GM10266 (cell line): ENCODE measurements at regions not wholly inside any gene's neighbourhood (a gene's known extent, or its start where the extent isn't known, plus 50 kb on each side); places are given as distances from the start of the nearest gene placed in this dataset.

Experiments
- DNase-seq: peaks from one replicate; pipeline ENCODE4 v3.0.0; 2012; ENCODE audit errors: extremely low spot score
- TF ChIP-seq, protein P1 (sequence below): IDR thresholded peaks from 2 replicates; pipeline ENCODE4 v1.5.1; 2012; ENCODE audit warnings: mild to moderate bottlenecking, low read depth; ENCODE audit not compliant: control insufficient read depth, insufficient read depth; ENCODE audit errors: missing control alignments

DNA sequence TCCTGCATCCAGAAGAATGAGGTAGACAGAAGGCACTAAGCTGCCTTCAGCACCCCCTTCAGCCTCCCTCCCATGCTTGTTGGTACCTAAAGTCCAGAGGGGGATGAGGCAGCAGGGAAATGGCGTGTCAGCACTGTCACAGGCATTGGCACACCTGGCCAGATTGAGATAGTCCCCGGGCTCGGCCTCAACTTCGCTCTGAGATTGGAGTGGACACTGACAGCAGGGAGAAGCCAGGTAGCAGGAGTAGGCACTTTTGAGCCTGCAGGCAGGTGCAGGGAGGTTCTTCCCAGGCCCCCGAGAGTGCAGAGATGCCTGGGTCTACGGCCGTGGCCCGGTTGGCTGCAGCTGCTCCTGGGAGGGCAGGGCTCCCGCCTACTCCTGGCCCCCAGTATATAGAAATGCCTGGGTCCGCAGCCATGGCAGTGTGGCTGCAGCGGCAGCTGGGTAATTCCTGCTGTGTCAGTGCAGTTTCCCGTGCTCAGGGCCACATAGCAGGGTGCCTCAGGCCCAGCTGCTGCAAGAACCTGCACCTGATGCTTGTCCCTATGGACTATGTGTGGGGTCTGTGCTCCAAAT is 160.3 kb downstream of the SLITRK6 start:
- DNase-seq: no peak
- TF ChIP-seq, protein P1, sequence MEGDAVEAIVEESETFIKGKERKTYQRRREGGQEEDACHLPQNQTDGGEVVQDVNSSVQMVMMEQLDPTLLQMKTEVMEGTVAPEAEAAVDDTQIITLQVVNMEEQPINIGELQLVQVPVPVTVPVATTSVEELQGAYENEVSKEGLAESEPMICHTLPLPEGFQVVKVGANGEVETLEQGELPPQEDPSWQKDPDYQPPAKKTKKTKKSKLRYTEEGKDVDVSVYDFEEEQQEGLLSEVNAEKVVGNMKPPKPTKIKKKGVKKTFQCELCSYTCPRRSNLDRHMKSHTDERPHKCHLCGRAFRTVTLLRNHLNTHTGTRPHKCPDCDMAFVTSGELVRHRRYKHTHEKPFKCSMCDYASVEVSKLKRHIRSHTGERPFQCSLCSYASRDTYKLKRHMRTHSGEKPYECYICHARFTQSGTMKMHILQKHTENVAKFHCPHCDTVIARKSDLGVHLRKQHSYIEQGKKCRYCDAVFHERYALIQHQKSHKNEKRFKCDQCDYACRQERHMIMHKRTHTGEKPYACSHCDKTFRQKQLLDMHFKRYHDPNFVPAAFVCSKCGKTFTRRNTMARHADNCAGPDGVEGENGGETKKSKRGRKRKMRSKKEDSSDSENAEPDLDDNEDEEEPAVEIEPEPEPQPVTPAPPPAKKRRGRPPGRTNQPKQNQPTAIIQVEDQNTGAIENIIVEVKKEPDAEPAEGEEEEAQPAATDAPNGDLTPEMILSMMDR: no peak

DNA sequence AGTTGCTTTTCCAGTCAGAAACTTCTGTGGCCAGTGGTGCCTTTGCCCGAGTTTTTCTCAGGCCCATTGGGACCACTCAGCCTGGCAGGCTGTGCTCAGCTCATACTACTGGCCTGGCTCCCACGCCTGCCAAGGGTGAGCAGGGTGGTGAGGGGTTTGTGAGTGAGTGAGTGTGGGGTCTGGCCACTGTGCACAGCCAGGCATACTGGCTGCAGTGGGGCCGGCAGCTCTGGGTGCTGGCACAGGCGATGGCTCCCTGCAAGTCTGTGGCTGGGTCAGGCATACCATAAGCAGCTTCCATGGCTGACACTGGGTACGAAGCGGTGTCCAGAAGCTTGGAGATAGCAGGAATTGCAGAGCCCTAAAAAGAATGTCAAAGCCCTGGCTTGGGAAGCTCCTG is 161.0 kb downstream of the SLITRK6 start:
- TF ChIP-seq, protein P1: no peak
- no peak for DNase-seq

DNA sequence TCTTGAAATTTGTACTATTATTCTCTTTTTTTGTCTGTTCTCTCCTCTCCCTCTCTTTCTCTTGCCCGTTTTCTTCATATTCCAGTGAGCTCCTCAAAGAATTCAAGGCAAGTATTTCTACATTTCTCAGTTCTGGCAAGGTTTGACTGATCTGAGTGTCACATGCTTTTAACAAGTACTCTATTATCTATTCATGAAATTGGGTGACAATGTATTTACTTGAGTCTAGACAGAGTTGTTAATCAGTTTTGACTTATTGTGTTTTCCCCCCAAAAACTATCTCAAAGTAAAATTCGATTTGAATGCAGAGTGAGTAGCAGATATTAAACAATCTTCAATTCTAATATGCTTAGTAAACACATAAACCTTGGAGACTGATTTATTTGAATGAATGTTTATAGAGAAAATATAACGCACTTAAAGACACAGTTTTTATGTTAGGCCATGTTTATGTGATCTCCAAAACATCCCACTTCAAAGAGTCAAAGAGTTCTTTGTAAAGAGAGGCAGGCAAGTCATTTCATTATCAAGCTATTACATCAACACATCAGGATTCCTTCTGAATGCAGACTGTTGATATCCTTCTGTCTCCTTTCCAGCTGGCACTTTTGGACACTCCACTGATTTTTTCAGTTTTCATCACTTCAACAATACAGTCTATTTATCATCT is 166.6 kb downstream of the SLITRK6 start:
- TF ChIP-seq, protein P1: no peak

DNA sequence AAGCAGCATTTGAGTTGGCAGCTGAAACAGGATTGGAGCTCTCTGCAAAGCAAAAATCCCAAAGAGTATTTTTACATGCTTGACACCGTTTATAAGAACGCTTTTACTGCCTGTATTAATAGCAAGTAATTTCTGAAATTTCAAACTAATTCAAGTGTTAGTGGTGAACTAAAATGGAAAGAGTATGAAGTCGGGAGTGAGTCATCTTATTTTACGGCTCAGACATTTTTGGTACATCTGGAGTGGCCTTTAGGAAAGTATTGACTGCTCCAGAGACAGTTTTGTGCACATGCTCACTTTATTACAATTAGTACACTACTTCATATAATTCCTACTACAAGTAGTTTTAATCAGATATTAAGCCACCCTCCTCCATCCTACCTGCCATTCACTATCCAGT is 167.4 kb downstream of the SLITRK6 start:
- DNase-seq: no peak
- TF ChIP-seq, protein P1: no peak

More for the DNA sequence above, 166.6 kb downstream of the SLITRK6 start:
- no peak for DNase-seq

DNA sequence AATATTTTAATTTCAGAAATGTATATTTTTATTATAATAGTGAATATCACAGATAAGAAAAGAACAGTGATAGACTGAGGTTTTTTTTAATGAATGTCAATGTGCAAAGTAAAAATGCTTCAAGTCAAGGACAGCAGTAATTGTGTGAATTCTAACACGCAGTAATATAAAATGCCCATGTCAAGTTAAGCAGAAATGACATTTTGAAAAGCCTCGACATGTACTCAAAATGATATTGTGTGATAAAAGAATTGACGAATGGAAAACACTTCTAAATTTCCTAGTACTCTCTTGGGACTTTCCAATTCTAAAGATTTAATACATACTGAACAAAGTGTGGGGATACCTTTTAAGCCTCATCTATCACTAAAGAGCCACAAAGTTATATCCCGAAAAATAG is 172.6 kb downstream of the SLITRK6 start:
- DNase-seq: no peak

DNA sequence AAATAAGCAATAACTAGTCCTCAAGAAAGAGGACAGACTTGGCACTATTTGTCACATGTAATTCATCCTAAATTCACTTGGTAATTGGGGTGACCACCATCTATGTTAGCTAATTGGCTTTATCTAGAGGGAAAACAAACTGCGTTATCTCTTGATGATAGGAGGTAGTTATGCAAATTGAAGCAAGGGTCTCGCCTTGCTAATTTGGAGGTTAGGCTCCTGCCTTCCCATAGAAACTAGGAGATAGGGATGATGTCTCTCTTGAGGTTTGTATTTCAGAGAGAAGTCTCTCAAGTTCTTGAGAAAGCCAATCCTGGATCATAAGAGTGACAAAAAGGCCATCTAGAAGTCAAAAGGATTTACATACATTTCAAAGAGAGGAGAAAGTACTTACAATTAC is 179.9 kb downstream of the SLITRK6 start:
- no peak for DNase-seq
- TF ChIP-seq, protein P1: no peak

More for the DNA sequence above, 172.6 kb downstream of the SLITRK6 start:
- TF ChIP-seq, protein P1: no peak

DNA sequence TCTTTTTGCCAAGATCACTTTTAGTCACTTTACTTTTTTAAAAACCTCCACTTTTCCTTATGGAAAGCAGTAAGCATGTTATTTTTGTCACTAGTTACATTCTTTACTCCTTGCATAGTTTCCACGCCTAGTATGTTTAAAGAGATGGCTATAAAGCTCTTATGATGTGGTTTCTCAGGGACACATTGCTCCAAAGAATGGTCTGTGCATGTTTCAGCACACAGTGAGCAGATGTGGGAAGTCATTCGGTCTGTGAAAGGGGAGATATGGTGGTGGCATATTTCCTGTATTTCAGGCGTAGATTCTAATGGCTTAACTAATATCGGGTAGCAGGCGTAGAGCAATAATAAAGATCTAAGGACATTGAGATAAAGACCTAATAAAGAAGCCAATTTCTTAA is 180.7 kb downstream of the SLITRK6 start:
- TF ChIP-seq, protein P1: no peak
- DNase-seq: no peak
